IPS DF 4.7 (cell line): ENCODE measurements at regions not wholly inside any gene's neighbourhood (a gene's known extent, or its start where the extent isn't known, plus 50 kb on each side); places are given as distances from the start of the nearest gene placed in this dataset.

Experiments
- DNase-seq: peaks from one replicate; pipeline ENCODE4 v3.0.0-alpha.2; 2013; ENCODE audit warnings: low spot score; ENCODE audit errors: extremely low read depth

- DNase-seq = no peak
These were observed 293.8 kb downstream of the BUD13 start for GRCh38 chr11:116478669-116479668.

GRCh38 chr11:116478205-116478604, 294.6 kb downstream of the BUD13 start:
- DNase-seq = no peak

GRCh38 chr11:116473790-116474346, 298.9 kb downstream of the BUD13 start:
- DNase-seq = no peak

GRCh38 chr11:116473206-116473769, 299.5 kb downstream of the BUD13 start:
- DNase-seq = no peak

GRCh38 chr11:116472651-116473050, 300.1 kb downstream of the BUD13 start:
- no peak for DNase-seq

GRCh38 chr11:116471608-116472256, 301.1 kb downstream of the BUD13 start:
- DNase-seq = no peak

GRCh38 chr11:116468699-116469098, 304.1 kb downstream of the BUD13 start:
- DNase-seq = no peak

- no peak for DNase-seq
These were observed 305.0 kb downstream of the BUD13 start for GRCh38 chr11:116467823-116468222.

- no peak for DNase-seq
These were observed 306.0 kb downstream of the BUD13 start for GRCh38 chr11:116466801-116467200.

GRCh38 chr11:116466191-116466590, 306.6 kb downstream of the BUD13 start:
- no peak for DNase-seq

- no peak for DNase-seq
These were observed 307.7 kb downstream of the BUD13 start for GRCh38 chr11:116465056-116465455.

- DNase-seq = no peak
These were observed 311.0 kb downstream of the BUD13 start for GRCh38 chr11:116461789-116462188.

GRCh38 chr11:116460156-116460920, 312.4 kb downstream of the BUD13 start:
- no peak for DNase-seq

GRCh38 chr11:116459185-116460045, 313.4 kb downstream of the BUD13 start:
- DNase-seq = no peak

- DNase-seq = no peak
These were observed 314.2 kb downstream of the BUD13 start for GRCh38 chr11:116458546-116458945.

- DNase-seq = no peak
These were observed 315.3 kb downstream of the BUD13 start for GRCh38 chr11:116457336-116458007.

GRCh38 chr11:116454951-116455350, 317.8 kb downstream of the BUD13 start:
- no peak for DNase-seq

- peak; percentile 69 for DNase-seq
These were observed 318.7 kb downstream of the BUD13 start for GRCh38 chr11:116454020-116454645.

- no peak for DNase-seq
These were observed 320.3 kb downstream of the BUD13 start for GRCh38 chr11:116452461-116452860.
